NK-92 treated with Interleukin-12 subunit alpha and Interleukin-12 subunit beta, amount 100 ng/mL, for 24 hours (cell line): ENCODE measurements at regions not wholly inside any gene's neighbourhood (a gene's known extent, or its start where the extent isn't known, plus 50 kb on each side); places are given as distances from the start of the nearest gene placed in this dataset.
"Not testable (repeated sequence)": the region's sequence is repeated elsewhere in the genome, so short reads cannot be mapped to it uniquely, and the experiment has no call there.

Experiments
- DNase-seq: peaks from one replicate; lab custom pipeline; 2025; lab: John Stamatoyannopoulos, UW

GRCh38 chr15:79539401-79539800 is 107.3 kb downstream of the MINAR1 start:
- DNase-seq, result no peak

GRCh38 chr15:79540551-79540950 is 108.4 kb downstream of the MINAR1 start:
- DNase-seq, result no peak

GRCh38 chr15:79541196-79541595 is 109.1 kb downstream of the MINAR1 start:
- no peak for DNase-seq

- no peak for DNase-seq
Observed at GRCh38 chr15:79543097-79543496, 111.0 kb downstream of the MINAR1 start.

- no peak for DNase-seq
Observed at GRCh38 chr15:79549196-79549595, 117.1 kb downstream of the MINAR1 start.

- DNase-seq, result no peak
Observed at GRCh38 chr15:79560384-79560783, 128.2 kb downstream of the MINAR1 start.

GRCh38 chr15:79561982-79562381 is 129.8 kb downstream of the MINAR1 start:
- DNase-seq, result no peak

GRCh38 chr15:79562403-79562815 is 130.3 kb downstream of the MINAR1 start:
- no peak for DNase-seq

- DNase-seq, result no peak
Observed at GRCh38 chr15:79562899-79563298, 130.8 kb downstream of the MINAR1 start.

- DNase-seq, result no peak
Observed at GRCh38 chr15:79570004-79570403, 137.9 kb downstream of the MINAR1 start.

- DNase-seq, result no peak
Observed at GRCh38 chr15:79572691-79573404, 140.7 kb downstream of the MINAR1 start.

- not testable (repeated sequence) for DNase-seq
Observed at GRCh38 chr15:79574431-79575273, 142.5 kb downstream of the MINAR1 start.

GRCh38 chr15:79582650-79583049 is 150.5 kb downstream of the MINAR1 start:
- no peak for DNase-seq

- DNase-seq, result no peak
Observed at GRCh38 chr15:79592126-79592525, 160.0 kb downstream of the MINAR1 start.

- no peak for DNase-seq
Observed at GRCh38 chr15:79593119-79593869, 161.2 kb downstream of the MINAR1 start.

GRCh38 chr15:79595306-79595705 is 163.2 kb downstream of the MINAR1 start:
- no peak for DNase-seq

GRCh38 chr15:79595995-79596622 is 164.0 kb downstream of the MINAR1 start:
- DNase-seq, result peak; percentile 60

GRCh38 chr15:79598639-79599038 is 166.5 kb downstream of the MINAR1 start:
- DNase-seq, result no peak

- no peak for DNase-seq
Observed at GRCh38 chr15:79601405-79602086, 169.4 kb downstream of the MINAR1 start.

GRCh38 chr15:79602180-79602579 is 170.0 kb downstream of the MINAR1 start:
- no peak for DNase-seq

GRCh38 chr15:79602731-79603130 is 170.6 kb downstream of the MINAR1 start:
- DNase-seq, result no peak
